Gastroesophageal sphincter (tissue), 3 donors: ENCODE measurements at regions not wholly inside any gene's neighbourhood (a gene's known extent, or its start where the extent isn't known, plus 50 kb on each side); places are given as distances from the start of the nearest gene placed in this dataset.

Experiments used
- CTCF ChIP-seq, 4 experiments: fragments of 200-600 bp in 2 of 4; fragments of 450-650 bp in 2 of 4; sonication (generic) in 1 of 4; IDR thresholded peaks; one replicate each; pipeline ENCODE4 v1.5.1; 2017 to 2019; ENCODE audit warnings: antibody characterized with exemption in 4 of 4, mild to moderate bottlenecking in 2 of 4, moderate library complexity in 2 of 4
- EP300 ChIP-seq: sonication (generic); formaldehyde crosslinking; IDR thresholded peaks from one replicate; pipeline ENCODE4 v1.6.1; 2017; ENCODE audit warnings: antibody characterized with exemption, mild to moderate bottlenecking
- POLR2A ChIP-seq, 2 donors: fragments of 450-650 bp; IDR thresholded peaks; one replicate each; pipeline ENCODE4 v1.6.1; 2017; ENCODE audit warnings: antibody characterized with exemption in 2 of 2, mild to moderate bottlenecking in 2 of 2, moderate library complexity in 1 of 2
- POLR2AphosphoS5 ChIP-seq: sonication (generic); formaldehyde crosslinking; IDR thresholded peaks from one replicate; pipeline ENCODE4 v1.6.1; 2017; ENCODE audit warnings: antibody characterized with exemption

GRCh38 chr2:215705771-215706361 lies 270.0 kb upstream of the FN1 start:
- no peak for TF ChIP-seq POLR2A (IDR thresholded peaks at IDR 0.05)
- no peak for TF ChIP-seq POLR2AphosphoS5
- TF ChIP-seq CTCF (IDR thresholded peaks at IDR 0.05), result no peak
- TF ChIP-seq EP300, result no peak
